ENCODE measurements at regions not wholly inside any gene's neighbourhood (a gene's known extent, or its start where the extent isn't known, plus 50 kb on each side); places are given as distances from the start of the nearest gene placed in this dataset.
A peak's percentile ranks its signal among the peaks of the same experiment; 100 is the strongest.

DNA sequence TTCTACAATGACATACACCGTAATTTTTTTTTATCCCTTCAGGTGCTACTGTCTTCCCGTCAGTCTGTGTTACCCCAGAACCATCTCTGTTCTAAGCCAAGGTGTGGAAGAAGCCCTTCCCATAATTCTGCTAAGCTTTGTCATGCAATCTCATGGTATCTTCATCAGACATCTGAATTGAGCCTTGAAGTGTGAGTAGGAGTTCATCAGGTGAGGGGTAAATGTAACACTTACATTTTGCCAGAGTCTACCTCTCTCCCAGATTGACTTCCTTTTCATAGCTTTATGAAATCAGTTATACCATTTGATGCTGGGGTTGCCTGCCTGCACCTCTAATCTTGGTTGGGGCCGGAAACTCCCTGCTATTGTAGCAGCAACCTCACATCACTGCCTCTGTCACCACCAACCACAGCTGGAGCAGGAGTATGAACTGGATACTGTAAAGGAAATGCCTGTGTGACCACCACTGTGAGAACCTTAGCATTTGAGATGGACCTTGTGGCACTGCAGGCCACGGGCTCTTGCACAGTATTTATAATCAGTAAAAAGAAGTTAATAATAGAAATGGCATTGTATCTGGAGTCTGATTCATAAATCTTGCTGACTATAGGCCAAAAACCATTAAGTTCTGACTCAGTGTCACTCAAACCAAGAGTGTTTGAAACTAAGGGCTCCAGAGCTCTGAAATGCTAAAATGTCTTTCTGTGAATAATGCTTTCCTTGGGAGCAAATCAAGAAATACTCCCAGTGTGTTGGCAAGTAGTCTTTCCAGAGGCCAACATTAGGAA, 58.7 kb upstream of the STK38L start (continued):
- TF ChIP-seq, protein P1, sequence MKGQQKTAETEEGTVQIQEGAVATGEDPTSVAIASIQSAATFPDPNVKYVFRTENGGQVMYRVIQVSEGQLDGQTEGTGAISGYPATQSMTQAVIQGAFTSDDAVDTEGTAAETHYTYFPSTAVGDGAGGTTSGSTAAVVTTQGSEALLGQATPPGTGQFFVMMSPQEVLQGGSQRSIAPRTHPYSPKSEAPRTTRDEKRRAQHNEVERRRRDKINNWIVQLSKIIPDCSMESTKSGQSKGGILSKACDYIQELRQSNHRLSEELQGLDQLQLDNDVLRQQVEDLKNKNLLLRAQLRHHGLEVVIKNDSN (IDR thresholded peaks at IDR 0.05; ENCODE audit: borderline replicate concordance, extremely low read length, insufficient read depth, low read depth, low read length): no peak
- TF ChIP-seq ZNF24 (IDR thresholded peaks at IDR 0.05) (no peak), LARP7 (IDR thresholded peaks at IDR 0.05) (no peak), CBFB (IDR thresholded peaks at IDR 0.05; ENCODE audit: low read depth) (peak; percentile 82), IRF4 (IDR thresholded peaks at IDR 0.05; ENCODE audit: low read depth, low read length) (no peak), RAD51 (IDR thresholded peaks at IDR 0.05) (no peak), EZH2 (IDR thresholded peaks at IDR 0.05; ENCODE audit: borderline replicate concordance, control insufficient read depth, low read depth, low read length) (no peak), IKZF1 (conservative IDR thresholded peaks at IDR 0.05) (peak; percentile 83), POU2F2 (IDR thresholded peaks at IDR 0.05; ENCODE audit: borderline replicate concordance, low read depth, low read length) (peak; percentile 62; the same call in 1 of the 3 replicates), EP300 (IDR thresholded peaks at IDR 0.05; ENCODE audit: borderline replicate concordance in 1 of 2, control insufficient read depth in 1 of 2, low read depth in 2 of 2, low read length in 2 of 2) (peak; percentile 24 to 61; a peak in 2 of 4 replicates), SUZ12 (IDR thresholded peaks at IDR 0.05; ENCODE audit: unreplicated experiment) (no peak), ATF7 (IDR thresholded peaks at IDR 0.05; ENCODE audit: low read depth) (peak; percentile 48; the same call in 1 of the 2 replicates), NR2F1 (conservative IDR thresholded peaks at IDR 0.05) (peak; percentile 67; the same call in 1 of the 2 replicates), IKZF2 (IDR thresholded peaks at IDR 0.05) (peak; percentile 85 to 86), MYB (IDR thresholded peaks at IDR 0.05; ENCODE audit: borderline replicate concordance, low read depth, low read length) (no peak), RELA (IDR thresholded peaks at IDR 0.05; ENCODE audit: borderline replicate concordance, partially characterized antibody) (peak; percentile 79), NFIC (IDR thresholded peaks at IDR 0.05; ENCODE audit: low read depth, low read length) (peak; percentile 87), NFYA (IDR thresholded peaks at IDR 0.05; ENCODE audit: borderline replicate concordance, low read depth, low read length) (no peak), HDGF (IDR thresholded peaks at IDR 0.05) (no peak)
- TF ChIP-seq, protein P2, sequence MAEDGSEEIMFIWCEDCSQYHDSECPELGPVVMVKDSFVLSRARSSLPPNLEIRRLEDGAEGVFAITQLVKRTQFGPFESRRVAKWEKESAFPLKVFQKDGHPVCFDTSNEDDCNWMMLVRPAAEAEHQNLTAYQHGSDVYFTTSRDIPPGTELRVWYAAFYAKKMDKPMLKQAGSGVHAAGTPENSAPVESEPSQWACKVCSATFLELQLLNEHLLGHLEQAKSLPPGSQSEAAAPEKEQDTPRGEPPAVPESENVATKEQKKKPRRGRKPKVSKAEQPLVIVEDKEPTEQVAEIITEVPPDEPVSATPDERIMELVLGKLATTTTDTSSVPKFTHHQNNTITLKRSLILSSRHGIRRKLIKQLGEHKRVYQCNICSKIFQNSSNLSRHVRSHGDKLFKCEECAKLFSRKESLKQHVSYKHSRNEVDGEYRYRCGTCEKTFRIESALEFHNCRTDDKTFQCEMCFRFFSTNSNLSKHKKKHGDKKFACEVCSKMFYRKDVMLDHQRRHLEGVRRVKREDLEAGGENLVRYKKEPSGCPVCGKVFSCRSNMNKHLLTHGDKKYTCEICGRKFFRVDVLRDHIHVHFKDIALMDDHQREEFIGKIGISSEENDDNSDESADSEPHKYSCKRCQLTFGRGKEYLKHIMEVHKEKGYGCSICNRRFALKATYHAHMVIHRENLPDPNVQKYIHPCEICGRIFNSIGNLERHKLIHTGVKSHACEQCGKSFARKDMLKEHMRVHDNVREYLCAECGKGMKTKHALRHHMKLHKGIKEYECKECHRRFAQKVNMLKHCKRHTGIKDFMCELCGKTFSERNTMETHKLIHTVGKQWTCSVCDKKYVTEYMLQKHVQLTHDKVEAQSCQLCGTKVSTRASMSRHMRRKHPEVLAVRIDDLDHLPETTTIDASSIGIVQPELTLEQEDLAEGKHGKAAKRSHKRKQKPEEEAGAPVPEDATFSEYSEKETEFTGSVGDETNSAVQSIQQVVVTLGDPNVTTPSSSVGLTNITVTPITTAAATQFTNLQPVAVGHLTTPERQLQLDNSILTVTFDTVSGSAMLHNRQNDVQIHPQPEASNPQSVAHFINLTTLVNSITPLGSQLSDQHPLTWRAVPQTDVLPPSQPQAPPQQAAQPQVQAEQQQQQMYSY (CRISPR knock-in tag; IDR thresholded peaks at IDR 0.05): no peak
- TF ChIP-seq, protein P3, sequence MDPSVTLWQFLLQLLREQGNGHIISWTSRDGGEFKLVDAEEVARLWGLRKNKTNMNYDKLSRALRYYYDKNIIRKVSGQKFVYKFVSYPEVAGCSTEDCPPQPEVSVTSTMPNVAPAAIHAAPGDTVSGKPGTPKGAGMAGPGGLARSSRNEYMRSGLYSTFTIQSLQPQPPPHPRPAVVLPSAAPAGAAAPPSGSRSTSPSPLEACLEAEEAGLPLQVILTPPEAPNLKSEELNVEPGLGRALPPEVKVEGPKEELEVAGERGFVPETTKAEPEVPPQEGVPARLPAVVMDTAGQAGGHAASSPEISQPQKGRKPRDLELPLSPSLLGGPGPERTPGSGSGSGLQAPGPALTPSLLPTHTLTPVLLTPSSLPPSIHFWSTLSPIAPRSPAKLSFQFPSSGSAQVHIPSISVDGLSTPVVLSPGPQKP (IDR thresholded peaks at IDR 0.05; ENCODE audit: low read depth, low read length): no peak
- TF ChIP-seq, protein P4, sequence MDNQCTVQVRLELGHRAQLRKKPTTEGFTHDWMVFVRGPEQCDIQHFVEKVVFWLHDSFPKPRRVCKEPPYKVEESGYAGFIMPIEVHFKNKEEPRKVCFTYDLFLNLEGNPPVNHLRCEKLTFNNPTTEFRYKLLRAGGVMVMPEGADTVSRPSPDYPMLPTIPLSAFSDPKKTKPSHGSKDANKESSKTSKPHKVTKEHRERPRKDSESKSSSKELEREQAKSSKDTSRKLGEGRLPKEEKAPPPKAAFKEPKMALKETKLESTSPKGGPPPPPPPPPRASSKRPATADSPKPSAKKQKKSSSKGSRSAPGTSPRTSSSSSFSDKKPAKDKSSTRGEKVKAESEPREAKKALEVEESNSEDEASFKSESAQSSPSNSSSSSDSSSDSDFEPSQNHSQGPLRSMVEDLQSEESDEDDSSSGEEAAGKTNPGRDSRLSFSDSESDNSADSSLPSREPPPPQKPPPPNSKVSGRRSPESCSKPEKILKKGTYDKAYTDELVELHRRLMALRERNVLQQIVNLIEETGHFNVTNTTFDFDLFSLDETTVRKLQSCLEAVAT (IDR thresholded peaks at IDR 0.05): peak; percentile 72; the same call in 1 of the 2 replicates

All from GM12878 (cell line).